OCI-LY7 (cell line): ENCODE measurements at regions not wholly inside any gene's neighbourhood (a gene's known extent, or its start where the extent isn't known, plus 50 kb on each side); places are given as distances from the start of the nearest gene placed in this dataset.

ENCODE experiments used
- EZH2phosphoT487 ChIP-seq: fragments of 200-600 bp; sonication (generic); IDR thresholded peaks from 2 replicates; pipeline ENCODE4 v1.6.1; 2018; ENCODE audit warnings: low read depth, borderline replicate concordance, mild to moderate bottlenecking, mixed run types, antibody characterized with exemption, low read length, moderate library complexity, mixed read lengths
- TF ChIP-seq, protein P1 (sequence below): fragments of 200-600 bp; sonication (generic); conservative IDR thresholded peaks from 2 replicates; pipeline ENCODE4 v1.5.1; 2014; ENCODE audit warnings: mild to moderate bottlenecking, antibody characterized with exemption, low read length, moderate library complexity, mixed read lengths

- TF ChIP-seq, protein P1, sequence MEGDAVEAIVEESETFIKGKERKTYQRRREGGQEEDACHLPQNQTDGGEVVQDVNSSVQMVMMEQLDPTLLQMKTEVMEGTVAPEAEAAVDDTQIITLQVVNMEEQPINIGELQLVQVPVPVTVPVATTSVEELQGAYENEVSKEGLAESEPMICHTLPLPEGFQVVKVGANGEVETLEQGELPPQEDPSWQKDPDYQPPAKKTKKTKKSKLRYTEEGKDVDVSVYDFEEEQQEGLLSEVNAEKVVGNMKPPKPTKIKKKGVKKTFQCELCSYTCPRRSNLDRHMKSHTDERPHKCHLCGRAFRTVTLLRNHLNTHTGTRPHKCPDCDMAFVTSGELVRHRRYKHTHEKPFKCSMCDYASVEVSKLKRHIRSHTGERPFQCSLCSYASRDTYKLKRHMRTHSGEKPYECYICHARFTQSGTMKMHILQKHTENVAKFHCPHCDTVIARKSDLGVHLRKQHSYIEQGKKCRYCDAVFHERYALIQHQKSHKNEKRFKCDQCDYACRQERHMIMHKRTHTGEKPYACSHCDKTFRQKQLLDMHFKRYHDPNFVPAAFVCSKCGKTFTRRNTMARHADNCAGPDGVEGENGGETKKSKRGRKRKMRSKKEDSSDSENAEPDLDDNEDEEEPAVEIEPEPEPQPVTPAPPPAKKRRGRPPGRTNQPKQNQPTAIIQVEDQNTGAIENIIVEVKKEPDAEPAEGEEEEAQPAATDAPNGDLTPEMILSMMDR, result no peak
- no peak for TF ChIP-seq EZH2phosphoT487
These were observed 92.2 kb upstream of the ANKRD28 start for GRCh38 chr3:15889936-15890335.
